HUES64 (cell line): ENCODE measurements at regions not wholly inside any gene's neighbourhood (a gene's known extent, or its start where the extent isn't known, plus 50 kb on each side); places are given as distances from the start of the nearest gene placed in this dataset.
"Not testable (repeated sequence)": the region's sequence is repeated elsewhere in the genome, so short reads cannot be mapped to it uniquely, and the experiment has no call there.

ENCODE experiments used
- H3K27ac ChIP-seq: 2 replicates; pipeline ENCODE4 v1.7.0; 2013; ENCODE audit warnings: low read depth, low read length, inconsistent platforms
- H3K27me3 ChIP-seq: 2 replicates; pipeline ENCODE4 v1.6.1; 2013; ENCODE audit warnings: mild to moderate bottlenecking, low read length; ENCODE audit not compliant: insufficient read depth
- H3K36me3 ChIP-seq: 2 replicates; pipeline ENCODE4 v1.6.1; 2013; ENCODE audit warnings: mild to moderate bottlenecking, low read length; ENCODE audit not compliant: insufficient read depth
- H3K4me1 ChIP-seq: 2 replicates; pipeline ENCODE4 v1.6.1; 2013; ENCODE audit warnings: mild to moderate bottlenecking, low read length, moderate library complexity; ENCODE audit not compliant: insufficient read depth
- H3K4me3 ChIP-seq: 2 replicates; pipeline ENCODE4 v1.5.1; 2013; ENCODE audit warnings: mild to moderate bottlenecking, low read length, moderate library complexity
- H3K9ac ChIP-seq: 2 replicates; pipeline ENCODE4 v1.6.1; 2013; ENCODE audit warnings: mild to moderate bottlenecking, low read depth, low read length
- H3K9me3 ChIP-seq: 2 replicates; pipeline ENCODE4 v1.6.1; 2013; ENCODE audit warnings: low read depth, low read length; ENCODE audit not compliant: insufficient read depth
- WGBS: fragments of 150-250, 120-280 bp; methylation state at CpG from one replicate; pipeline ENCODE4 v1.1.7; 2013; ENCODE audit warnings: missing lambda C conversion rate; 5-methylcytosine and 5-hydroxymethylcytosine counted together

DNA sequence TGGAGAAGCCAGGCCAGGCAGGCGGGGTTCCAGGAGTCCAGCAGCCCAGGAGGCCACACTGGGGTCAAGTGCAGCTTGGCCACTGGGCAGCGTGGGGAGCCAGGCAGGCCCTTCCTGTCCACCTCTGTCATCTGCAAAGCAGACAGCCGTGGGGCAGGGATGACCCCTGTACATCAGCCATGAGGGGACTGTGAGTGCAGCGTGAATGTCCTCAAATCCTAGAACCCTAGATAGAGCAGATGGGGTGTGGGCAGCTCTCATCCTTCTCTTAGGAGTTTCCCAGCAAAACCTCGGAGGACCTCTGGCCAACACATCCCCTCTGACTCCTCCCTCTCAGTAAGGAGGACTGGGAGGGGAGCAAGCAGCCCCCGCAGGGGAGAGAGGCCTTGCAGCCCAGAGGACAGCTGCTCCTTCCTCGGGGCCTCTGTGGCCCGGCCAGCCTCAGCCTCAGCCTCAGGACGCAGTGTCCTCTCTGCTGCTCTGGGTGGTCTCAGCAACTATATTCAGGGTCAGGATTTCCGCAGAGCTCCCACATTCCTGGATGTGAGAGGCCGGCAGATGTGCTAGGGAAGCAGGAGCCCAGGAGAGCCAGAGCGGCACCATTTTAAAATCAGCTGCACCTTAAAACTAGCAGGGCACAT, 820.5 kb downstream of the BRD1 start:
- no peak overlapping the region for H3K4me3 ChIP-seq
- H3K27ac ChIP-seq = no peak overlapping the region
- no peaks in the 10 kb centered on the region for H3K27me3 ChIP-seq
- no peaks in the 10 kb centered on the region for H3K36me3 ChIP-seq
- H3K9ac ChIP-seq = no peak overlapping the region
- H3K4me1 ChIP-seq = no peaks in the 10 kb centered on the region
- WGBS = 93% methylated on average over 11 of the region's 12 CpGs
- 0 out of 2 replicates have a peak, but pooled peaks cover 8% of the 10 kb centered on the region for H3K9me3 ChIP-seq

DNA sequence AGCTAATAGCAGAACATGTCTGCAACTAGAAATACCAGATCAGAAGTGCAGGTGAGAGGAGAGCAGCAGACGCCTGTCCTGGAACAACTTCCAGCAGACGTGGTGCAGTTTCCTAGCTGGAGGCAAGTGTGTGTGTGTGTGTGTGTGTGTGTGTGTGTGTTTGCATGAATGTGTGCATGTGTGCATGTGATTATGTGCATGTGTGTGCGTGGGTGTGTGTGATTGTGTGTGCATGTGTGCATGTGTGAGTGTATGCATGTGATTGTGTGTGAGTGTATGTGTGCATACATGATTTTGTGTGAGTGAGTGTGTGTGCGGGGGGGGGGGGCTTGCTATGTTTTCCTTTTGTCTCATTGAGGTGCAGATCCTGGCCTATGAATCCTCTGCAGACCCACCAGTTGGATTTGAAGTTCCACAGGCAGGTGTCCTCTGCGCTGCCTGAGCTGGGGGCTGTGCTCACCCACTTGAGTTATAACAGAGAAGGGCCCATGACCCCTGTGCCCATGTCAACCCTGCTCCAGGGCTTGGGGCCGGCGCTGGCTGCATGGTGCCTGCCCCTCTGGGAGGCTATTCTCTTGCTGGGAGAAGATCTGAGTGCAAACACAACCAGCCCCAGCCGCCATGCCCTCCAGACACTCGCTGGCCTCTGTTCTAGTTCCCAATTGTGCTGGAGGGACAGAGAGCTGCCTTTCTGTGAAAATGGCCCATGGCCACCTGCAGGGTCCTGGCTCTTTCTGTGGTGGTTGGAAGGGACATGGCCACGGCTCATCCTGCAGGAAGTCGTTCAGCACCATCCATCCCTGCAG, 821.3 kb downstream of the BRD1 start:
- Histone ChIP-seq H3K27me3 (no peaks in the 10 kb centered on the region), H3K4me3 (no peak overlapping the region), H3K36me3 (no peaks in the 10 kb centered on the region), H3K27ac (no peak overlapping the region), H3K4me1 (no peaks in the 10 kb centered on the region), H3K9me3 (peaks cover 14% of the 10 kb centered on the region; the same call in 1 of the 2 replicates), H3K9ac (no peak overlapping the region)
- 94% methylated on average over 11 of the region's 11 CpGs for WGBS

DNA sequence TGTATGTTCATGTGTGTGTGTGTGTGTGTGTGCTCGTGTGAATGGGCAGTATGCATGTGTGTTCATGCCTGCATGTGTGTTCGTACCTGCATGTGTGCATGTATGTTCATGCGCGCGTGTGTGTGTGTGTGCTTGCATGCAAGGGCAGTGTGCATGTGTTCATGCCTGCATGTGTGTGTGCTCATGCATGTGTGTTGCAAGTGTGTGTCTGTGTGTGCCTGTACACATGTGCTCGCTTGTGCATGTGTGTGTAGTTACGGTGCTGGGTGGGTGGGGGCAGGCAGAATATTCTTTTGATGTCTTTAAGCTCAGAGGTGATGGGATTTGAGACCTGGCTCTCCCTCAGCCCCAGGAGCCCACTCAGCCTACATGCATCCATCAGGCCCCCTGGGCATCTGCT, 822.1 kb downstream of the BRD1 start:
- Histone ChIP-seq H3K4me1 (no peaks in the 10 kb centered on the region), H3K36me3 (no peaks in the 10 kb centered on the region), H3K9ac (no peak overlapping the region), H3K27me3 (no peaks in the 10 kb centered on the region), H3K27ac (no peak overlapping the region), H3K9me3 (peaks cover 16% of the 10 kb centered on the region; the same call in 1 of the 2 replicates), H3K4me3 (no peak overlapping the region)
- WGBS = 93% methylated on average over 7 of the region's 7 CpGs

DNA sequence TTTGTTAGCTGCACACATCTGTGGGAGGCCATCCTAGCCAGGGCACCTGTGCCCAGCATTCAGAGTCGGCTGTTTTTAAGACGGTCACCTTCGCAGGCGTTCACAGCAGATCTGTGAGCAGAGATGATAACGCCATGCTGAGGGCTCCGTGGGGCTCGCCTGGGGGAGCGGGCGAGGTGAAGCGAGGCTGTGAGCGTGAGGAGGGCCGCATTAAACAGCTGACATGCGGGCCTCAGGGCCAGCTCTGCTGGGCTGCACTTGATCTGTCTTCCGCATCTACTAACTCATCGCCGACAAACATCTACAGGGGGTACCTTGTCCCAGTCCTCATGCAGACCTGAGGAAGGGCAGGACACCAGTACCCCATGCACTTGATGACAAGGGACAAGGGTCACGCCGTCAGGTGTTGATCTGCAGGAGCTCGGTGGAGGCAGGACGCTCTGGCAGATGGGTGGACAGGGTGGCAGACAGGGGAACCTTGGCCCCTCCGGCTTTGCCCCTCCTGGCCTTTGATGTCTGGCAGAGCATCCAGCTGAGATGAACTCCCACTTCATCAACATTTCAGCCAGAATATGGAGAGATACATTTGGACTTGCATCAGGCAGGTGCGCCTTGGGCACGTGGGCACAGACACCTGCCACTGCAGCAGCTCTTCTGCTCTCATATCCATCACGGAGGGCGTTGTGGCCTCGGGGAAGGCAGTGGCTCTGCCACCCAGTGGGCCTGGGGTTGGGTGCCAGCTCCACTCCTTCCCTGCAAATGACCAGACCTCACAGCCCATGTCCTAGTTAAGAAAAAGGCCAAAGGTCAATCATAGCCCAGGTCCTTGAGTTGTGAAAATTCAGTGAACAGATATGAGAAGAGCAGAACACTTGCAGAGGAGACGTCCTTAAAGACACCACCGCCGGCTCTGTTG, 822.9 kb downstream of the BRD1 start:
- no peaks in the 10 kb centered on the region for H3K4me1 ChIP-seq
- no peaks in the 10 kb centered on the region for H3K36me3 ChIP-seq
- no peaks in the 10 kb centered on the region for H3K27me3 ChIP-seq
- H3K9ac ChIP-seq = no peak overlapping the region
- H3K9me3 ChIP-seq = peaks cover 19% of the 10 kb centered on the region; the same call in 1 of the 2 replicates
- H3K4me3 ChIP-seq = no peak overlapping the region
- WGBS = 94% methylated on average over 29 of the region's 29 CpGs
- H3K27ac ChIP-seq = no peak overlapping the region

DNA sequence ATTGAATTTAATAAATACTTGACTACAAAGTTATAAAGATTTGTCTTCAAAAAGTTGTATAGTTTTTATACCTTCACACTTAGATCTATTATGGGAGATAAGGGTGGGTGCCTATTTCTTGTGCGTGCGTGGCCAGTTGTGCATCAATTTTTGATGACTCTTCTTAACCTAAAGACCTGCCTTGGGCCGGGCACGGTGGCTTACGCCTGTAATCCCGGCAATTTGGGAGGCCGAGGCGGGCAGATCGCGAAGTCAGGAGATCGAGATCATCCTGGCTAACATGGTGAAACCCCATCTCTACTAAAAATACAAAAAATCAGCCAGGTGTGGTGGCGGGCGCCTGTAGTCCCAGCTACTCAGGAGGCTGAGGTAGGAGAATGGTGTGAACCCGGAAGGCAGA, 830.1 kb downstream of the BRD1 start:
- not testable (repeated sequence) for H3K4me3 ChIP-seq, H3K27ac ChIP-seq, H3K4me1 ChIP-seq, H3K9ac ChIP-seq, H3K36me3 ChIP-seq, H3K27me3 ChIP-seq
- WGBS = 93% methylated on average over 12 of the region's 14 CpGs
- H3K9me3 ChIP-seq = peaks cover 15% of the 10 kb centered on the region; the same call in 1 of the 2 replicates

DNA sequence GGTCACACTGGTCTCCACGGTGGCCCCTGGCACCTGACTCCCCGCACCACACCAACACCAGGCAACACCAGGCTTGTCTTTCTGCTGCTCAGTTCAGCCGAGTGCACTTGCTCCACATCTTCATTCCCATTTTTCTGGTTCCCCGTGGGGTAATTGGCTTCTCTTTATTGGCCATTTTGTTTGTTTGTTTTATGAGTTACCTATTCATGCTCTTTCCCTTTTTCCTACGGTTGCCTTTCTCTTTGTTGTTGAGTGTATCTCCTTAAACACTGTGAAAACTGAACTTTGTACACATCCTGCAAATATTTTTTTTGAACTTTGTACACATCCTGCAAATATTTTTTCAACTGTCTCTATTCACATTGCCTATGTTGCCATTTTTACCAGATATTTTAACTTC, 834.0 kb downstream of the BRD1 start:
- Histone ChIP-seq H3K4me1 (no peaks in the 10 kb centered on the region), H3K27me3 (no peaks in the 10 kb centered on the region), H3K9me3 (peaks cover 3% of the 10 kb centered on the region; the same call in 1 of the 2 replicates), H3K27ac (no peak overlapping the region), H3K36me3 (no peaks in the 10 kb centered on the region), H3K4me3 (no peak overlapping the region), H3K9ac (no peak overlapping the region)
- 94% methylated on average over 4 of the region's 5 CpGs for WGBS

DNA sequence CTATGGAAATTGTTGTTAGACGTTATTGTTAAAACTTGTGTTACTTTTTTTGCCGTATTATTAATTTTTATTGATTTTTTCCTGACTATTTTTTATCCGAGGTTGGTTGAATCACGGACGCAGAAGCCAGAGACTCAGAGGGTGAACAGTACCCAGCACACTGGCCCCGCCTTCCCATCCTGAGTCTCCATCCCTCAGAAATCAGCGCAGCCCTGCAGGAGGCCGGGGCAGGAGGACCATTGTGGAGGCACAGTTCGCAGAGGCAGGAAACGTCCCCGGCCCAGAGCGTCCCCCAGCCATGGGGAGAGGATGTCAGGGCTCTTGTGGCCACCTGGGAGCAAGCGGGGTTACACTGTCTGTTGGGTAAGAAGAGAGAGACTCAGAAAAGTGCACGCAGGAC, 843.0 kb downstream of the BRD1 start:
- H3K27ac ChIP-seq = no peak overlapping the region
- no peaks in the 10 kb centered on the region for H3K4me1 ChIP-seq
- 86% methylated on average over 14 of the region's 14 CpGs for WGBS
- no peaks in the 10 kb centered on the region for H3K36me3 ChIP-seq
- H3K9me3 ChIP-seq = no peaks in the 10 kb centered on the region
- H3K9ac ChIP-seq = no peak overlapping the region
- no peak overlapping the region for H3K4me3 ChIP-seq
- no peaks in the 10 kb centered on the region for H3K27me3 ChIP-seq

DNA sequence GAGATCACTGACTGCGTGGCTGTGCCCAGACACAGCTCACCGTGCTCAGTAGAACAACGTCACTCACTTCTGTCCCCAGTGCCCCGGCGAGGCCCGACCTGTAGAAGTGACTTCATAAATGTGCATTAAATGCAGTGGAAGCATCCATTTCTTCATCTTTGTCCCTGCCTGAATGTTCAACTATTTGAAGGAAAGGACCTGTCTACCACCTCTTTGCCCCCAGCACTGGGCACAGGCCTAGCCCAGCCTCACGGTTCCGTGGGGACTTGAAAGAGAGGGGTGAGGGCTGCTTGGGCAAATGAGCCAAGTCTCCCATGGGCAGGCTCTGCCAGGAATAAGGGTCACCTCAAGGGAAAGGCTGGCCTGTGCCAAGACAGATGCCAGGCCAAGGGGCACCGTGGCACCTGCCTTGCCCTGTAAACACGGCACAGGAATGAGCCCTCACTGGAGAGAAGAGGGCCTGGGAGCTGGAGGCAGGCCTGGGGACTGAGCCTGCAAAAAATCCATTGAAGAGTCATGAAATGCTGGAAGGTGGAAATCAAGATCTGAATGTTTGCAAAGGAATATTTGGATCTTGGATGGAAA, 845.3 kb downstream of the BRD1 start:
- H3K9me3 ChIP-seq = no peaks in the 10 kb centered on the region
- H3K4me3 ChIP-seq = no peak overlapping the region
- no peaks in the 10 kb centered on the region for H3K27me3 ChIP-seq
- no peaks in the 10 kb centered on the region for H3K4me1 ChIP-seq
- H3K27ac ChIP-seq = no peak overlapping the region
- no peak overlapping the region for H3K9ac ChIP-seq
- H3K36me3 ChIP-seq = no peaks in the 10 kb centered on the region
- 96% methylated on average over 10 of the region's 10 CpGs for WGBS

DNA sequence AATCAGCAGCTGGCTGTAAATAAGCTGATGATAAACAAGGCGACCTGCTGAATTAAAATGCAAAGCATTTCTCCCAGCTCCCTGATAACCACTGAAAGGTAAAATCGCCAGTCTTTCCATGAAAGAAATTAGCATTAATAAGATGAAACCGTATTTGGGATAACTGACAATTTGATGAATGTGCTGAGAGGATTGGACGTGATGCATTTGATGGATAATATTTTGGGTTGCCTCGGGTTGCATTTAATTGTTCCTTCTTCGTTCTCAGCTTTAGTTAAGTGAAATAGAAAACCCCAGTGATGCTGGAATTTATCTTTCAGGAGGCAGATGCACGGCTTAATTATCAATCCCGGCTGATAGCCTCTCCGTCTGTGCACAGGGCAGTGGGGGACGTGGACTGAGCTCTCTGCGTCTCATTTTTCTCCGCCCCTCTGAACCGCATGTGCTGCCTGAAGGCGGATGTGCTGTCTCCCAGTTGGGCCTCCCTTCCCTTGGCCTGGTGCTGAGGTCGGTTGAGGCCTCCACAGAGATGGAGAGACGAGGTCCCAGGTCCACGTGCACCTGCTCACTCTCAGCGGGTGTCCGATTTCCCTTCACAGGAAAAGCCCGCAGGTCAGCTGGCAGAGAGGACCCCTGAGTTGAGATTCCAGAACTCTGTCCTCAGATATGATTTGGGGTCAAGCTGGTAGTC, 846.2 kb downstream of the BRD1 start:
- 92% methylated on average over 20 of the region's 20 CpGs for WGBS
- no peaks in the 10 kb centered on the region for H3K36me3 ChIP-seq
- no peak overlapping the region for H3K9ac ChIP-seq
- H3K27me3 ChIP-seq = no peaks in the 10 kb centered on the region
- H3K4me3 ChIP-seq = no peak overlapping the region
- no peaks in the 10 kb centered on the region for H3K4me1 ChIP-seq
- no peak overlapping the region for H3K27ac ChIP-seq
- H3K9me3 ChIP-seq = no peaks in the 10 kb centered on the region

DNA sequence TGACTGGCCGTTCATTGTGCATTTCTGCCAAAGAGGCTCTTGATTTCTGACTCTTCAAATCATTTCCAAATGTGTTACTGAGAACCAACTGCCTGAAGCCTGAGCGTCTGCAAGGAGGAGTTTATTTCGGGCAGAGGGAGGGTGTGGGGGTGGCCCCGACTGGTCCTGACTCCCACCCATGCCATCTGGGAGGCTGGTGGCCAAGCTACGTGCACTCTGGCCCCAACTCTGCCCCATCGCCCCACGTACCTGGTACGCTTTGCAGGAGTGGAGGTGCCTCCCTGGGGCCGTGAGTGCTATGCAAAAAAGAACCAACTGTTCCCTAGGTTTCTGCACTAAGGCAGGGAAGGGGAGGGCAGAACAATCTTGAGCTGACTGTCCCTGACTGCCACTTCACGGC, 846.8 kb downstream of the BRD1 start:
- Histone ChIP-seq H3K27me3 (no peaks in the 10 kb centered on the region), H3K9me3 (no peaks in the 10 kb centered on the region), H3K9ac (no peak overlapping the region), H3K4me3 (no peak overlapping the region), H3K4me1 (no peaks in the 10 kb centered on the region), H3K27ac (no peak overlapping the region), H3K36me3 (no peaks in the 10 kb centered on the region)
- WGBS = 78% methylated on average over 10 of the region's 10 CpGs
